Stimulated activated naive B cell treated with anti-CD40 and anti-IgM and Interleukin-4, amounts not matched to agents 10 μg/mL and 1 μg/mL and 100 μg/mL, for 72 hours (primary cell): ENCODE measurements at regions not wholly inside any gene's neighbourhood (a gene's known extent, or its start where the extent isn't known, plus 50 kb on each side); places are given as distances from the start of the nearest gene placed in this dataset.
"Not testable (repeated sequence)": the region's sequence is repeated elsewhere in the genome, so short reads cannot be mapped to it uniquely, and the experiment has no call there.

Experiments
- ATAC-seq, 2 donors: fragments of 150-1000 bp; cut with Tn5 transposase; replicated peaks; 2 replicates each; pipeline ENCODE4 v1.10.0; 2021; ENCODE audit warnings: moderate library complexity in 1 of 2
- DNase-seq: peaks from one replicate; pipeline ENCODE4 v3.0.0; 2021
- H3K27ac Mint-ChIP-seq: one replicate; pipeline ENCODE4 v1.8.0; 2022; ENCODE audit warnings: mild to moderate bottlenecking, mixed read lengths
- H3K27me3 Mint-ChIP-seq, 2 donors: one replicate each; pipeline ENCODE4 v1.8.0; 2022; ENCODE audit warnings: mixed read lengths in 2 of 2
- H3K36me3 Mint-ChIP-seq, 2 donors: one replicate each; pipeline ENCODE4 v1.8.0; 2022; ENCODE audit warnings: mixed read lengths in 2 of 2, mild to moderate bottlenecking in 1 of 2
- H3K4me1 Mint-ChIP-seq, 2 donors: one replicate each; pipeline ENCODE4 v1.8.0; 2022; ENCODE audit warnings: mixed read lengths in 2 of 2, mild to moderate bottlenecking in 1 of 2
- H3K4me3 Mint-ChIP-seq, 2 donors: one replicate each; pipeline ENCODE4 v1.8.0; 2022; ENCODE audit warnings: mild to moderate bottlenecking in 2 of 2, mixed read lengths in 2 of 2, moderate library complexity in 1 of 2
- H3K9me3 Mint-ChIP-seq, 2 donors: one replicate each; pipeline ENCODE4 v1.8.0; 2022; ENCODE audit warnings: mixed read lengths in 2 of 2, mild to moderate bottlenecking in 1 of 2

DNA sequence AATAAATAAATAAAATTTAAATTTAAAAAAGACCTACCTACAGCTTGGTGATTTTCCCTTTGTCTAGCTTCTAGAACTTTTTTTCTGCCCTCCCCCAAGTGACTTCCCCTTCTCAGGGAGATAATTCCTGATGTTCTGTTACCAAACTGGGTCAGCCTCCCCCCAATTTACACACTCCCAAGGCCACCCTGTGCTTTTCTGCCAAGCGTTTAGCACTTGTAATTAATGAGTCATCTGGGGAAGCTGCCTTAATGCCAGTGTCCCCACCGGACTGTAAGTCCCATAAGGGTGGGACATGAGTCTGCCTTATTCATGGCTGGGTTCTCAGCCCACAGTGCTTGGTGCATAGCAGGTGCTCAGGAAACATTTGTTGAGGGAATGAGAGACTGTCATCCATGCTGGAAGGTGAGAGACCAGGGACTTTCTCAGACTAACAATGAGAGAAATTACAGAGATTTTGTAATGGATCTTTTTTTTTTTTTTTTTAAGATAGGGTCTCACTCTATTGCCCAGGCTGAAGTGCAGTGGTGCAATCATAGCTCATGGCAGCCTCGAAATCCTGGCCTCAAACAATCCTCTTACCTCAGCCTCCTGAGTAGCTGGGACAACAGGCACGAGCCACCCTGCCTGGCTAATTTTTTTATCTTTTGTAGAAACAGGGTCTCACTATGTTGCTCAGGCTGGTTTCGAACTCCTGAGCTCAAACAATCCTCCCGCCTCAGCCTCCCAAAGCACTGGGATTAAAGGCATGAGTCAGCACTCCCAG lies 106.8 kb downstream of the PHETA1 start:
- Mint-ChIP-seq H3K4me1 (peaks cover 0 to 2% of the 10 kb centered on the region in 2 donors), H3K27ac (no peak overlapping the region), H3K9me3 (peaks cover 2 to 4% of the 10 kb centered on the region in 2 donors), H3K4me3 (no peak overlapping the region), H3K27me3 (peaks cover 16 to 31% of the 10 kb centered on the region in 2 donors), H3K36me3 (no peaks in the 10 kb centered on the region)
- DNase-seq (no peak), ATAC-seq (no peak)

- Mint-ChIP-seq H3K27me3 (peaks cover 22 to 31% of the 10 kb centered on the region in 2 donors), H3K9me3 (peaks cover 2 to 4% of the 10 kb centered on the region in 2 donors), H3K4me3 (no peak overlapping the region), H3K4me1 (peaks cover 0 to 2% of the 10 kb centered on the region in 2 donors), H3K27ac (no peak overlapping the region), H3K36me3 (no peaks in the 10 kb centered on the region)
- DNase-seq (no peak), ATAC-seq (no peak)
These were observed 108.2 kb downstream of the PHETA1 start for GRCh38 chr12:111260732-111261131.

DNA sequence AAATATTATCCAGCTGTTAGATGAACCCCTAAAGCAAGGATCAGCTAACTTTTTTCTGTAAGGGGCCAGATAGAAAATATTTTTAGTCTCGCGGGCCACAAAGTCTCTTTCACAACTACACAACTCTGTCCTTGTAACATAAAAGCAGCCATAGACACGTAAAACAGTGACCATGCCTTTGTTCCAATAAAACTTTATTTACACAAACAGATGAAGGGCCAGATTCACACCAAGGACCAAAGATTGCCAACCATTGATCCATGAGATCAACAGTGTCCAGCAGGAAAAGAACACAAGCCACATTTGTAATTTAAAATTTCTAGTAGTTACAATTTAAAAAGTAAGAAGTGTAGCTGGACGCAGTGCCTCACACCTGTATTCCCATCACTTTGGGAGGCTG lies 109.7 kb downstream of the PHETA1 start:
- no peak overlapping the region for H3K4me3 Mint-ChIP-seq
- DNase-seq (no peak), ATAC-seq (no peak)
- peaks cover 0 to 2% of the 10 kb centered on the region in 2 donors for H3K4me1 Mint-ChIP-seq
- no peaks in the 10 kb centered on the region for H3K36me3 Mint-ChIP-seq
- peaks cover 2 to 4% of the 10 kb centered on the region in 2 donors for H3K9me3 Mint-ChIP-seq
- H3K27ac Mint-ChIP-seq: no peak overlapping the region
- peaks cover 26 to 28% of the 10 kb centered on the region in 2 donors for H3K27me3 Mint-ChIP-seq

DNA sequence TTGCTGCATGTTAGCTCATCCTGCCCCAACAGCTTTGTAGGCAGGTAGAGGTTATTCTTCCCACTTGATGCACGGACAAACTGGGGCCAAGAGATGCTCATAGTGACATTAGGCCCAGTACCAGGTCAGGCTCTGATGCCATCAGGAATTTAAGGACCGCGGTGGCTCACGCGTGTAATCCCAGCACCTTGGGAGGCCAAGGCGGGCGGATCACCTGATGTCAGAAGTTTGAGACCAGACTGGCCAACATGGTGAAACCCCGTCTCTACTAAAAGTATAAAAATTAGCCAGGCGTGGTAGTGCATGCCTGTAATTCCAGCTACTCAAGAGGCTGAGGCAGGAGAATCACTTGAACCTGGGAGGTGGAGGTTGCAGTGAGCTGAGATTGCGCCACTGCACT lies 110.8 kb downstream of the PHETA1 start:
- H3K4me3 Mint-ChIP-seq, H3K27ac Mint-ChIP-seq, H3K36me3 Mint-ChIP-seq, H3K4me1 Mint-ChIP-seq, H3K9me3 Mint-ChIP-seq, ATAC-seq, DNase-seq: not testable (repeated sequence)
- H3K27me3 Mint-ChIP-seq: peaks cover 30 to 35% of the 10 kb centered on the region in 2 donors

GRCh38 chr12:111257435-111257902 lies 111.4 kb downstream of the PHETA1 start:
- Mint-ChIP-seq H3K27me3 (peaks cover 24 to 35% of the 10 kb centered on the region in 2 donors), H3K4me1 (peaks cover 0 to 2% of the 10 kb centered on the region in 2 donors), H3K9me3 (peaks cover 4 to 5% of the 10 kb centered on the region in 2 donors), H3K27ac (no peak overlapping the region), H3K4me3 (no peak overlapping the region), H3K36me3 (no peaks in the 10 kb centered on the region)
- ATAC-seq: no peak
- no peak for DNase-seq

DNA sequence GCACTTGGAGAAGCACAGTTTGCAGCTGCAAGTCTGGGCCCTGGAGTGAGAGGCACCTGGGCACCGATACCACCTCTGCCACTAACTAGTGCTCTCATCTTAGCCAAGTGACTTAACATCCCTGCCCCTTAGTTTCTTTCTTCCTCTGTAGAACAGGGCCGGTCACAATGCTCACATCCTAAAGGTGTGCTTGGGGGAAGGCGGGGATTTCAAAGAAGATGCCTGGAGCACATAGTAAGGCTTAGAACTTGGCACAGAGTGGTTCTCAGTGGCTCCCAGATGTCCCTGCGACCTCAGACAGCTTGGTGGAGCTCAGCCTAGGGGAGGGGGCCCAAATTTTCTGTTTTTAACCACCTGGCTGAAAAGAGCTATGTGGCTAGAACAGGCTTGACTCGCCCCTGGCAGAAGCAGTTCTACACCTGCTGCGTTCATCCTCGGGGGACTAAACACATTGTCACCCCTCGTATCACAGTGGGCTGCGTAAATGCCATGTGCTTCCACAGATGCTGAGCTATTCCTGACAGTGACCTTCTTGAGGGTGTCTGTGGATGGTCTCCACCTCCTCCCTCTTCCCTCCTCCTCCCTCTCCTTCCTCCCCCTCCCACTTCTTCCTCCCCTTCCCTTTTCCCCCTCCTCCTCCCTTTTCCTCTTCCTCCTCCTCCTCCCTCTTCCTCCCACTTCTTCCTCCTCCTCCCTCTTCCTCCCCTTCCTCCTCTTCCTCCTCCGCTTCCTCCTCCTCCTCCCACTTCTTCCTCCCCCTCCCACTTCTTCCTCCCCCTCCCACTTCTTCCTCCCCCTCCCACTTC lies 112.1 kb downstream of the PHETA1 start:
- Mint-ChIP-seq H3K4me1 (peaks cover 0 to 2% of the 10 kb centered on the region in 2 donors), H3K4me3 (no peak overlapping the region), H3K36me3 (no peaks in the 10 kb centered on the region), H3K27ac (no peak overlapping the region), H3K27me3 (peaks cover 22 to 31% of the 10 kb centered on the region in 2 donors), H3K9me3 (peaks cover 4 to 5% of the 10 kb centered on the region in 2 donors)
- ATAC-seq (no peak), DNase-seq (no peak)

- H3K27me3 Mint-ChIP-seq: peaks cover 21 to 23% of the 10 kb centered on the region in 2 donors
- H3K27ac Mint-ChIP-seq: no peak overlapping the region
- H3K9me3 Mint-ChIP-seq: peaks cover 4 to 5% of the 10 kb centered on the region in 2 donors
- peaks cover 0 to 2% of the 10 kb centered on the region in 2 donors for H3K4me1 Mint-ChIP-seq
- DNase-seq (no peak), ATAC-seq (no peak)
- no peaks in the 10 kb centered on the region for H3K36me3 Mint-ChIP-seq
- no peak overlapping the region for H3K4me3 Mint-ChIP-seq
These were observed 113.6 kb downstream of the PHETA1 start for GRCh38 chr12:111255261-111255660.

GRCh38 chr12:111254106-111254505 lies 114.8 kb downstream of the PHETA1 start:
- no peak for DNase-seq
- Mint-ChIP-seq H3K4me1 (peaks cover 0 to 2% of the 10 kb centered on the region in 2 donors), H3K27ac (no peak overlapping the region), H3K9me3 (peaks cover 4 to 5% of the 10 kb centered on the region in 2 donors), H3K36me3 (no peaks in the 10 kb centered on the region), H3K4me3 (no peak overlapping the region), H3K27me3 (peaks cover 21 to 23% of the 10 kb centered on the region in 2 donors)
- ATAC-seq: no peak

- H3K4me3 Mint-ChIP-seq: no peak overlapping the region
- H3K27ac Mint-ChIP-seq: no peak overlapping the region
- no peak for ATAC-seq
- H3K9me3 Mint-ChIP-seq: peaks cover 4 to 5% of the 10 kb centered on the region in 2 donors
- peaks cover 0 to 2% of the 10 kb centered on the region in 2 donors for H3K4me1 Mint-ChIP-seq
- H3K36me3 Mint-ChIP-seq: no peaks in the 10 kb centered on the region
- H3K27me3 Mint-ChIP-seq: peaks cover 21 to 32% of the 10 kb centered on the region in 2 donors
- DNase-seq: no peak
These were observed 115.7 kb downstream of the PHETA1 start for GRCh38 chr12:111253213-111253612.

- H3K27ac Mint-ChIP-seq: no peak overlapping the region
- H3K27me3 Mint-ChIP-seq: peaks cover 22 to 41% of the 10 kb centered on the region in 2 donors
- H3K9me3 Mint-ChIP-seq: peaks cover 0 to 3% of the 10 kb centered on the region in 2 donors
- no peaks in the 10 kb centered on the region for H3K36me3 Mint-ChIP-seq
- H3K4me1 Mint-ChIP-seq: no peaks in the 10 kb centered on the region
- no peak for ATAC-seq
- DNase-seq: no peak
- H3K4me3 Mint-ChIP-seq: no peak overlapping the region
These were observed 117.1 kb downstream of the PHETA1 start for GRCh38 chr12:111251787-111252186.

DNA sequence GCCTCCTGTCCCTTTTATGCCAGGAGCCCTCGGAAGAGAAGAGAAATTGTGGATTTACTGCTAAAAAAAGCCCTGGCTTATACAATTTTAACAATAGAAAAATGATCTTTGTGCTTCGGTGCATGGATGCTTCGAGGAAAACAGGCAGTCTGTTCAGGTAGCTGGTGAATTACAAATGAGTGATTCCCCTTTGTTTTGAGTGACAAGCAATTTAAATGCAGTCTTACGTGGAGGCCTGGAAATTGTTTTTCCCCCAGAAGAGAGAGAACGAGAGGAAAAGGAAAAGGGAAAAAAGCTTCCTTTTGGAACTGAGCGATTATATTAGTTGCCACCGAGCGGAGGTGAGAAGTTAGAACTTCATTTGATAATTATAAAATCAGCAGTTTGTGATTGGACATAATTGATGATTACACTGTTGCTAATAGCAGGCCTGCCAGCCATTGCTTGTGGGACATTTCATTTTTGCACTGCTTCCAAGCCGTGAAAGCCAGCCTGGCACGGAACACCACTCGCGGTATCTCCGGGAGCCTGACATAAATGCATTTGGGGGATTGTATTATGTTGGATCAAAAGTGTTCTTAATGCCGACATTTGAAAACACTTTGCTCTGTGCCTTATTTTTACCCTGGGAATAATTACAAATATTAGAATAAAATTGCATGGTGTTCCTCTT lies 117.7 kb downstream of the PHETA1 start:
- ATAC-seq (no peak), DNase-seq (no peak)
- Mint-ChIP-seq H3K9me3 (peaks cover 0 to 3% of the 10 kb centered on the region in 2 donors), H3K27me3 (peaks cover 23 to 45% of the 10 kb centered on the region in 2 donors), H3K4me3 (no peak overlapping the region), H3K36me3 (no peaks in the 10 kb centered on the region), H3K27ac (no peak overlapping the region), H3K4me1 (no peaks in the 10 kb centered on the region)

DNA sequence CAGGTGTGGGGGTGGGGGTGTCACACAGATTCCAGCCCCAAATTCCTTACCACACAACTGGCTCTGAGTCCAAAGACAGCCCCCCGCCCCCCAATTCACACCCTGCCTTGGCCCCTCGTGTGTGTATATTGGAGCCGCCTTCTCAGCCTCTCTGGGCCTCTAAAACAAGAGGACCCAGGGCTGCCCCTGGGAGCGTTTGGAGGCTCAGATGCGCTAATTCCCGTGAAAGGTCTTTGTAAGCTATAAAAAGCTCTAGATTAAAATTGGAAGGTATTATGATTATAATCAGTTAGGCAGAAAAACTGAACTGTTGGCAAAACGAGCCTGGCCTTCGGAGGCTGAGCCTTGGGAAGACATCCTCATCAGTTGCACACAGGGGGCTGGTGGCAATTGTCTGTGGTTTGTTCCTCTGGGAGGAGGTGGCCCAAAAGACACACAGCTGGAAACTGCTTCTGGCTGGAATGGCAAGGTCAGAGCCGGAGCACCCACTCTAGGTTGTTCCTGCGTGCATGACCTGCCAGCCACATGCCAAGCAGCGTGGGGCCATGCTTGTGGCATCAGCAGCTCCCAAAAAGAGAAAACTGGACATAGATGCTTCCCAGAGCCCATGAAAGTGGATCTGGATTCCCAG lies 118.5 kb downstream of the PHETA1 start:
- H3K36me3 Mint-ChIP-seq: no peaks in the 10 kb centered on the region
- no peak overlapping the region for H3K4me3 Mint-ChIP-seq
- H3K9me3 Mint-ChIP-seq: peaks cover 0 to 3% of the 10 kb centered on the region in 2 donors
- H3K4me1 Mint-ChIP-seq: no peaks in the 10 kb centered on the region
- ATAC-seq (no peak), DNase-seq (no peak)
- no peak overlapping the region for H3K27ac Mint-ChIP-seq
- H3K27me3 Mint-ChIP-seq: peaks cover 20 to 50% of the 10 kb centered on the region in 2 donors

DNA sequence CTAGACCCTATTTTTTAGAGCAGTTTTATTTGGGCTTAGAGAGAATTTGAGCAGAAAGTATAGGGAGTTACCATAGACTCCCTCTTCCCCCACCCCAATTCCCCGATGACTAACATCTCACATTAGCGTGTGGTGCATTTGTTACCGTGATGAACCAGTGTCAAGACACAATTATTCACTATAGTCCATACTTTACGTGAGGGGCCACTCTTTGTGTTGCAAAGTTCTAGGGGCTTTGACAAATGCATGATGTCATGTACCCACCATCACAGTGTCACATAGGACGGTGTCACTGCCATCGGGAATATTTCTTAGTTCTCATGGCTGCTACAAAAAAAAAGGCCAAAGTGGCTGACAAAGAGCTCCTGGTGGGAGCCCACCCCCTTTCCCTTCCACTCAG lies 119.1 kb downstream of the PHETA1 start:
- Mint-ChIP-seq H3K36me3 (no peaks in the 10 kb centered on the region), H3K9me3 (peaks cover 0 to 3% of the 10 kb centered on the region in 2 donors), H3K4me3 (no peak overlapping the region), H3K27me3 (peaks cover 20 to 50% of the 10 kb centered on the region in 2 donors), H3K27ac (no peak overlapping the region), H3K4me1 (no peaks in the 10 kb centered on the region)
- no peak for DNase-seq
- ATAC-seq: no peak

- H3K27ac Mint-ChIP-seq: no peak overlapping the region
- DNase-seq: no peak
- ATAC-seq: no peak
- no peak overlapping the region for H3K4me3 Mint-ChIP-seq
- peaks cover 14 to 45% of the 10 kb centered on the region in 2 donors for H3K27me3 Mint-ChIP-seq
- no peaks in the 10 kb centered on the region for H3K36me3 Mint-ChIP-seq
- no peaks in the 10 kb centered on the region for H3K4me1 Mint-ChIP-seq
- H3K9me3 Mint-ChIP-seq: peaks cover 3 to 6% of the 10 kb centered on the region in 2 donors
These were observed 119.9 kb downstream of the PHETA1 start for GRCh38 chr12:111249018-111249370.
